IPS DF 6.9 (cell line): ENCODE measurements at regions not wholly inside any gene's neighbourhood (a gene's known extent, or its start where the extent isn't known, plus 50 kb on each side); places are given as distances from the start of the nearest gene placed in this dataset.

Source experiments
- DNase-seq: peaks from one replicate; pipeline ENCODE4 v3.0.0-alpha.2; 2013; ENCODE audit warnings: low read depth, low spot score
- H3K27ac ChIP-seq: one replicate; pipeline ENCODE4 v1.5.1; 2013; ENCODE audit warnings: low read length, control low read depth
- H3K27me3 ChIP-seq: 2 replicates; pipeline ENCODE4 v1.6.1; 2013; ENCODE audit warnings: mild to moderate bottlenecking, low read length; ENCODE audit not compliant: control insufficient read depth, insufficient read depth
- H3K36me3 ChIP-seq: 2 replicates; pipeline ENCODE4 v1.6.1; 2013; ENCODE audit warnings: low read length; ENCODE audit not compliant: control insufficient read depth, insufficient read depth
- H3K4me1 ChIP-seq: 2 replicates; pipeline ENCODE4 v1.6.1; 2013; ENCODE audit warnings: low read length; ENCODE audit not compliant: control insufficient read depth, insufficient read depth
- H3K4me3 ChIP-seq: 2 replicates; pipeline ENCODE4 v1.5.1; 2013; ENCODE audit warnings: mild to moderate bottlenecking, low read length
- H3K9me3 ChIP-seq: 2 replicates; pipeline ENCODE4 v1.6.1; 2013; ENCODE audit warnings: low read length, inconsistent platforms; ENCODE audit not compliant: control insufficient read depth, insufficient read depth
- WGBS: extraction: QIAGEN DNeasy Blood & Tissue Kit; methylation state at CpG from one replicate; pipeline ENCODE4 v1.1.7; 2013; ENCODE audit warnings: mixed read lengths, missing lambda C conversion rate; ENCODE audit not compliant: insufficient read length, insufficient coverage; 5-methylcytosine and 5-hydroxymethylcytosine counted together

DNA sequence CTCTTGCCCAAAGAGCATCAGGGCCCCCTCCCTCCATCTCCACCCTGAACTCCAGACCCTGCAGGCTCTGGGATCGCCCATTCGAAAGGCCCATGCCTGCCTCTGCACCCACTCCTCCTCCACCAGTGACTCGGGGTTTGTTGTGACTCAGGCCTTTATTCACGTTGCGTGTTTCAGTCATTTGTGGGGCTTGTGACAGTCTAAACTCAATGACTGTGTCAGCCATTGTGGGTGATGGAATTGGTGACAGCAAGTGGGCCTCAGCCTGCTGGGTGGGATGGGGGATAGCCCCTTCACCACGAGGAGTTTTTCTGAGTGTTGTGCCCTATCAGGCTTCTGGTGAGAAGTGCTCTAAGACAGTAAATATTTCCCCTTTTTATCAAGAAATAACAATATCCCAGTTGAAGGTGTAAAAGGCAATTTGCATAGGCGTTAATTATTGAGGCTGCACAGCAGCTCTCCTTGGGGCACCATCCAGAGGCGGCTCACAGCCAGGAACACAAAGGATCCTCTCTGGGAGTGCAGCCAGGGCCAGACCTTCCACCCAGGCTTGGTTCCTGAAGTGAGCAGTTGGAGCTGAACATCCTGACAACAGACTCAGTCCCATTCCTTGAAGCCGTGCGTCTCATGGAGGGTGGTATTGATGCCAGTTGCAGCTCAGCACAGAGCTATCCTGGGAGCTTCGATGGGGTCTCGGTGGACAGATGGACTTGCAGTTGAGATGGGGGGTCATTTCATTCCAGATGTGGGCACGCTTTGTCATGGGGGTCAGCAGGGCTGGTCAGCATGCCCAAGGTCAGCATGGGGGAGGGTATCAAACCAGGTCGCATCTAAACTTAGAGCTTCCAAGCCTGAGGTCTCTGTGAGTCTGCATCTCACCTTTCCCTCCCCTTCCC is 135.6 kb upstream of the CACNA1E start:
- Histone ChIP-seq H3K9me3 (no peaks in the 10 kb centered on the region), H3K36me3 (no peaks in the 10 kb centered on the region), H3K27me3 (no peaks in the 10 kb centered on the region), H3K4me1 (no peaks in the 10 kb centered on the region), H3K4me3 (no peak overlapping the region), H3K27ac (no peak overlapping the region)
- DNase-seq: no peak
- no CpG with 5 or more reads among the region's 14 CpGs for WGBS

DNA sequence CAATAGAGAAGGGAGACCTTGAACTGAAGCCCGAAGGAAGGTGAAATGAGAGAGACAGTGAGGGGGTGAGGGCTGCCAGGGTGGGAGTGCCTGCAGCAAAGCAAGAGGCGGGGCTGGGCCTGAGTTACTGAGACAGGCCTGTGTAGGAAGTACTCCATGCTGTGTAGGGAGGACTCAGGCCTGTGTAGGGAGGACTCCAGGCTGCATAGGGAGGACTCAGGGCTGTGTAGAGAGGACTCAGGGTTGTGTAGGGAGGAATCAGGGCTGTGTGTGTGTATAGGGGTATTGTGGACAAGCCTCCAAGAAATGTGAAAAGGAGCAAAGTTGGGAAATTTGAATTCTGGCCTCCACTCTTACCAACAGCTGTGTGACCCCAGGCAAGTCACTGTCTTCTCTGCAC is 133.8 kb upstream of the CACNA1E start:
- Histone ChIP-seq H3K4me1 (no peaks in the 10 kb centered on the region), H3K36me3 (no peaks in the 10 kb centered on the region), H3K4me3 (no peak overlapping the region), H3K27ac (no peak overlapping the region), H3K9me3 (no peaks in the 10 kb centered on the region), H3K27me3 (no peaks in the 10 kb centered on the region)
- no peak for DNase-seq
- WGBS: no CpG with 5 or more reads among the region's 2 CpGs

DNA sequence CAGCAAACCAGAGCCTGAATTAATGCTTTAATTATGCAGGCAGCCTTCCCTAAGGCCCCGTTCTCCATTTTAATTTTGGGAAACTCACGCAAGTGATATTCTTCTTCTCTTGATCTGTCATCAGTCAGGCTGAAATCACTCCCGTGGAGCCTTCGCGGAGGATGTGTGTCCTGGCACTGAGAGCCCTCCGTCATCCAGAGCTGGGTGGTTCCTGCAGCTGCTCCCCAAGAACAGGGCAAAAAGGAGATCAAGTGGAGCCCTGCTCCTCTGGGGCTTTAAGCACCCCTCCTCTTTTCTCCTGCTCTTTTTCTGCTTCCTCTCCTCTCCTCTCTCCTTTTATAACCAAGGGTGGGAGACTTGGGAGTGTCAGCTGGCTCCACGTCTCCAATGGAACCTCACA is 133.2 kb upstream of the CACNA1E start:
- Histone ChIP-seq H3K4me3 (no peak overlapping the region), H3K36me3 (no peaks in the 10 kb centered on the region), H3K4me1 (no peaks in the 10 kb centered on the region), H3K27me3 (no peaks in the 10 kb centered on the region), H3K9me3 (no peaks in the 10 kb centered on the region), H3K27ac (no peak overlapping the region)
- WGBS: no CpG with 5 or more reads among the region's 7 CpGs
- no peak for DNase-seq

DNA sequence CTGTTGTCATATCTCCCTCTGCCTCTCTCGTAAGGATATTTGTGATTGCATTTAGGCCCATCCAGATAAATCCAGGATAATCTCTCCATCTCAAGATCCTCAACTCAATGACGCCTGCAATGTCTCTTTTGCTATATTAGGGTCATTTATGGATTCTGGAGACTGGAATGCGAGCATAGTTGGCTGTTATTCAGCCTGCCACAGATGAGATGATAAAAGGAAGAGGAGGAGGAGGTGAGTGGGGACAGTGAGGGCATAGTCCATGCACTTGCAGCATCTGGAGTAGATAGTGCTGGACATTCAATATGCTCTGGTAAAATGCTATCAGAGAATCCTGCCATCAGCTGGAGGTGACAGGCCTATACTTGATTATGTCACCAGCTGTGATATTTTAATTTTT is 131.6 kb upstream of the CACNA1E start:
- no peak overlapping the region for H3K27ac ChIP-seq
- DNase-seq: no peak
- WGBS: no CpG with 5 or more reads among the region's 3 CpGs

DNA sequence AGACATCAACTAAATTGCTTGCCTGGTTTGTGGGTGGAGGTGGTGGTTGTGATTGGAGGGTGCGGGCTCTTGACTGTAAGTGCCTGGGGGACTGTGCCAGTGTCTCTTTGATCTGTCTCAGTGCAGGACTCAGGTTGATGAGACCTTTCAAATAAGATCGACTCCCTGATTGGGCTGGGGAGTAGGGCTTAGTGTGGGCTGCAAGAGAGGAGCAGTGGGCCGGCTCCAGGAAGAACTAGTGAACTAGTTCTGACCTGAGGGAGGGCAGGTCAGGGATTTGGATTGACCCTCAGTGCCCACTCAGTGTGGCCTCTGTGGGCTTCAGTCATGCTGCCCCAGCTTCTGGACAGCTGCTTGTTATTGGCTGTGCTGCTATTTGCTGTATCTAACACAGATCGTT is 130.6 kb upstream of the CACNA1E start:
- no CpG with 5 or more reads among the region's 4 CpGs for WGBS
- Histone ChIP-seq H3K27ac (no peak overlapping the region), H3K4me1 (no peaks in the 10 kb centered on the region), H3K27me3 (no peaks in the 10 kb centered on the region), H3K9me3 (no peaks in the 10 kb centered on the region), H3K36me3 (no peaks in the 10 kb centered on the region), H3K4me3 (no peak overlapping the region; the same call in 1 of the 2 replicates)
- no peak for DNase-seq

More for the DNA sequence above, 131.6 kb upstream of the CACNA1E start:
- Histone ChIP-seq H3K27me3 (no peaks in the 10 kb centered on the region), H3K36me3 (no peaks in the 10 kb centered on the region), H3K4me3 (no peak overlapping the region), H3K9me3 (no peaks in the 10 kb centered on the region), H3K4me1 (no peaks in the 10 kb centered on the region)

DNA sequence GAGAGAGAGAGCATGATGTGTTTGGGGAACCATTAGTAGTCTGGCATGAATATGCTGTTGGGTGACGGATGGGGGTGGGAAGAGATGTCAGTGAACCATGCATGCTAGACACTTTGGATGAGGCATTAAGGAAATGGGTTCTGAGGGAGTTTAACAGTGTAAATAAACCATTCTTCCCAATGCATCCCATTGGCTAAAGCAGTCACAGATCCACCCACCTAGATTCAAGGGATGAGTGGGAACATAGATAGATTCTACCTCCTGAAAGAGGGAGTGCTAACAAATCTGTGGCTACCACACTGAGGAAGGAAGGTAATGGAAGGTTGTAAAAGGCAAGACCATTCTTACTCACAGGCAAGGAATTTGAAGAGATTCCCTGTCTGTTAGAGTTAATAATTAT is 129.8 kb upstream of the CACNA1E start:
- Histone ChIP-seq H3K4me1 (no peaks in the 10 kb centered on the region), H3K27me3 (no peaks in the 10 kb centered on the region), H3K36me3 (no peaks in the 10 kb centered on the region), H3K4me3 (no peak overlapping the region), H3K27ac (no peak overlapping the region), H3K9me3 (no peaks in the 10 kb centered on the region)
- WGBS: no CpG with 5 or more reads among the region's 1 CpG
- no peak for DNase-seq

DNA sequence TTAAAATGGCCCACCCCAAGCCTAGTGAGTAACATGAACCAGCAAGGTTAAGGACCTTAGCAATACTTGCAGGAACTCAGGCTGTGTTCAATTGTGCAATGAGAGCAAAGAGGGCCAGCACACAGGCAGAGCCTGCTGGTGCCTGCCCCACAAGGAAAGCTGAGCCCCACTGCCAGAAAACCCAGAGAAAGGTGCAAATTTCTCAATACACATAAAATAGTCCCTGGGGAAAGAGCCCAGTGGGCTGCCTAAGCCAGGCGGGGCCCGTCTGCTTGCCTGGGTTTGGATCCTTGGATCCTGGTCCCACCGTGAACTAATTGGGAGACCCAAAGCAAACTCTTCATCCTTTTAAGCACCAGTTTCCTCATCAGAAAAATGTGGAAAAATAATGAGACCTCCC is 128.5 kb upstream of the CACNA1E start:
- Histone ChIP-seq H3K4me1 (no peaks in the 10 kb centered on the region), H3K27ac (no peak overlapping the region), H3K9me3 (no peaks in the 10 kb centered on the region), H3K27me3 (no peaks in the 10 kb centered on the region), H3K4me3 (no peak overlapping the region), H3K36me3 (no peaks in the 10 kb centered on the region)
- no CpG with 5 or more reads among the region's 3 CpGs for WGBS
- no peak for DNase-seq

DNA sequence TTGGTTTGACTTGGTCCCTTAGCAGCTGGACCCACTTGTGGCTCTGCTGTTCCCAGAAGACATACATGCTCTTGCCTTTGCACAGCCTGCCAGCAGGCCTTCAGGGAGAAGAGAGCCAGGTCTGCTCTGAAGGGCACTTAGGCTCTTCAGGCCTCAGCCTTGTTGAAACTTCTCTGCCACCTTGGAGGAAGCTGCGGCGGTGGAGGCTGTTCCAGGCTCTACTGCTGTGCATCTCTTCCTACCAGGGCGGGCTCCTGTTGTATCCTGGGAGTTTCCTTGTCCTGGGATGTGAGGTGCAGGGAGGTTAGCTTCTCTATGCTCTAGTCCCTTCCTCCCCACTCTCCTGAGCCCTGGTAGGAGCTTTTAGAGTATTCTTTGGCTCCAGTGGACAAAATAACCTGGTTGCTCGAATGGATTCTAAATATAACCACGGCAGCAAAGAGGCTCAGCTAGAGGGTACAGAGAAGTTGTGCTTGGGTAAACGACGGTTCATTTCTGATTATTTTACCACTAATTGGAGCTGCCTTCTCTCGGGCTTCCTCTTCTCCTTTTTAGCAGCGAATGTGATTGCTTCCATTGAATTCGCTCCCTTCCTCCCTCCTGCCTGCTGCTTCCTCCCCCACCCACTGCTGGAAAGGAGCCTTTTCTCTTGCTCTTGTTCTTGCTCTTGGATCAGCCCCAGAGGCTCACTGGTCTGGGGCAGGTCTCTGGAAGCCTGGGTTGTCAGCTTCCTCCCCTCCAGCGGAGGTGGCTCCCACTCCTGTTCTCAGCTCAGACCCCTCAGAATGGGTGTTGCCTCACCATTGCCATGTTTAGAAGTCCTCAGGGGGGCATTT is 126.6 kb upstream of the CACNA1E start:
- DNase-seq: no peak

DNA sequence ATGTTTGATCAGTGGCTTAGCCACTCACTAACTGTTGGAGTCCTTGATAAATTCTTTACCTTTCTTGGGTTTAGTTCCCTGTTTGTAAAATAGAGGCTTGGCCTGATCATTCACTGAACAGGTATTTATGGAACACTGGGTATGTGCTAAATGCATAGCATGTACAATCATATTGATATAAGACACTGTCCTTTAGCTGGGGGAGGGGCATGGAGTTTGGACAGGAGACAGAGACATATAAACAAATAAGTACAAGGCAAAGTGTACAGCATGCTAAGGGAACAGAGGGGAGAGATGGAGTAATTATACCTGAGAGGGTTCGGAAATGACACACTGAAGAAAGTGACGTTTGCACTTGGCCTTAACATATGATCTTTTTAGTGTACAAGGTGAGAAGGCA is 124.3 kb upstream of the CACNA1E start:
- Histone ChIP-seq H3K4me1 (no peaks in the 10 kb centered on the region), H3K27me3 (no peaks in the 10 kb centered on the region), H3K9me3 (no peaks in the 10 kb centered on the region), H3K27ac (no peak overlapping the region), H3K4me3 (no peak overlapping the region), H3K36me3 (no peaks in the 10 kb centered on the region)
- DNase-seq: no peak
- WGBS: no CpG with 5 or more reads among the region's 2 CpGs

More for the DNA sequence above, 126.6 kb upstream of the CACNA1E start:
- H3K4me3 ChIP-seq: no peak overlapping the region
- no peaks in the 10 kb centered on the region for H3K36me3 ChIP-seq
- no CpG with 5 or more reads among the region's 11 CpGs for WGBS
- no peaks in the 10 kb centered on the region for H3K27me3 ChIP-seq
- no peak overlapping the region for H3K27ac ChIP-seq
- H3K4me1 ChIP-seq: no peaks in the 10 kb centered on the region
- no peaks in the 10 kb centered on the region for H3K9me3 ChIP-seq

DNA sequence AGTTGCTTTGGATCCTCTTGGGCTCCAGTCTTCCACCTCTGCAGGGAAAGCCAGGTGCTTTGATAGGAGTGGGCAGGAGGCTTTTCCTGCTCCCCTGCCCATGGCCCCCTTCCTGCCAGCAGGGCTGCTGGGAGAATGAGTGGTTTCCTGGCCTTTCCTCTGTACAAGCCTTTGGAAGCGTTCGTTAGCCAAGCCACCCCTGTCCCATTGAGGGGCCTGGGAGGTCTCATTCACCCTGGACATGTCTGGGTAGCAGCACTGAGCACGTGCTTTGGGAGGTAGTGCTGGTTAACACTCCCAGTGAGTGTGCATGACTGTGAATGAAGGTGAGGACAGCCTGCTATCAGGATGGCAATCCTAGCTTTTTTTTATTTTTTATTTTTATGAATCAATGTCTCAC is 118.5 kb upstream of the CACNA1E start:
- Histone ChIP-seq H3K4me1 (no peaks in the 10 kb centered on the region), H3K27me3 (no peaks in the 10 kb centered on the region), H3K9me3 (no peaks in the 10 kb centered on the region), H3K4me3 (no peak overlapping the region), H3K36me3 (no peaks in the 10 kb centered on the region), H3K27ac (no peak overlapping the region)
- no peak for DNase-seq
- WGBS: no CpG with 5 or more reads among the region's 3 CpGs
